IMR-90 (cell line): ENCODE measurements at regions not wholly inside any gene's neighbourhood (a gene's known extent, or its start where the extent isn't known, plus 50 kb on each side); places are given as distances from the start of the nearest gene placed in this dataset.

ENCODE experiments used
- CEBPB ChIP-seq: IDR thresholded peaks from 2 replicates; pipeline ENCODE4 v1.6.1; 2012; ENCODE audit warnings: low read depth, low read length, improper control_type of control experiment
- CHD1 ChIP-seq: IDR thresholded peaks from 2 replicates; pipeline ENCODE4 v1.6.1; 2012; ENCODE audit warnings: low read depth, low read length, improper control_type of control experiment
- CTCF ChIP-seq: conservative IDR thresholded peaks from 2 replicates; pipeline ENCODE4 v1.5.1; 2012; ENCODE audit warnings: mild to moderate bottlenecking, low read depth, low read length, improper control_type of control experiment
- FOS ChIP-seq: fragments of 150-350 bp; IDR thresholded peaks from 2 replicates; pipeline ENCODE4 v1.6.1; 2016; ENCODE audit warnings: low read depth, low read length
- MAFK ChIP-seq: IDR thresholded peaks from 2 replicates; pipeline ENCODE4 v1.6.1; 2012; ENCODE audit warnings: low read depth, low read length, improper control_type of control experiment
- MXI1 ChIP-seq: IDR thresholded peaks from 2 replicates; pipeline ENCODE4 v1.6.1; 2012; ENCODE audit warnings: low read depth, mild to moderate bottlenecking, low read length, moderate library complexity, borderline replicate concordance
- POLR2A ChIP-seq: IDR thresholded peaks from 2 replicates; pipeline ENCODE4 v1.6.1; 2012; ENCODE audit warnings: mild to moderate bottlenecking, low read depth, low read length
- RAD21 ChIP-seq: IDR thresholded peaks from 2 replicates; pipeline ENCODE4 v1.6.1; 2012; ENCODE audit warnings: low read length, improper control_type of control experiment
- RFX5 ChIP-seq: IDR thresholded peaks from 2 replicates; pipeline ENCODE4 v1.8.0; 2012; ENCODE audit warnings: low read depth, mild to moderate bottlenecking, low read length, moderate library complexity
- SMC3 ChIP-seq: fragments of 150-350 bp; IDR thresholded peaks from 2 replicates; pipeline ENCODE4 v1.6.1; 2016; ENCODE audit warnings: low read depth, mild to moderate bottlenecking, antibody characterized with exemption, low read length, moderate library complexity
- USF2 ChIP-seq: fragments of 150-350 bp; IDR thresholded peaks from 2 replicates; pipeline ENCODE4 v1.6.1; 2017; ENCODE audit warnings: mild to moderate bottlenecking, antibody characterized with exemption, low read length, low read depth

GRCh38 chr3:3443482-3443881 is 264.0 kb upstream of the CRBN start:
- TF ChIP-seq CEBPB = no peak
- TF ChIP-seq CTCF = no peak
- no peak for TF ChIP-seq USF2
- no peak for TF ChIP-seq CHD1
- TF ChIP-seq POLR2A = no peak
- no peak for TF ChIP-seq RAD21
- TF ChIP-seq MXI1 = no peak
- no peak for TF ChIP-seq RFX5
- no peak for TF ChIP-seq FOS
- no peak for TF ChIP-seq SMC3
- no peak for TF ChIP-seq MAFK
